Peyer's patch (tissue), 4 donors: ENCODE measurements at regions not wholly inside any gene's neighbourhood (a gene's known extent, or its start where the extent isn't known, plus 50 kb on each side); places are given as distances from the start of the nearest gene placed in this dataset.

ENCODE experiments used
- DNase-seq, 3 donors: peaks; one replicate each; pipeline ENCODE4 v3.0.0-alpha.2; 2017 to 2019
- H3K27ac ChIP-seq, 4 donors: fragments of 200-600 bp; sonication (generic); one replicate each; pipeline ENCODE4 v1.5.1; 2016 to 2019
- H3K27me3 ChIP-seq, 2 donors: fragments of 200-600 bp; sonication (generic); one replicate each; pipeline ENCODE4 v1.5.1; 2019
- H3K36me3 ChIP-seq, 3 donors: fragments of 200-600 bp; sonication (generic); one replicate each; pipeline ENCODE4 v1.5.1; 2016 to 2019
- H3K4me1 ChIP-seq, 4 donors: fragments of 200-600 bp; sonication (generic); one replicate each; pipeline ENCODE4 v1.5.1; 2016 to 2019
- H3K4me3 ChIP-seq, 4 donors: fragments of 200-600 bp; sonication (generic); 1 replicate in 3 of 4; 2 replicates in 1 of 4; pipeline ENCODE4 v1.5.1; 2016 to 2019; ENCODE audit warnings: mild to moderate bottlenecking in 1 of 4
- H3K9me3 ChIP-seq, 4 donors: fragments of 200-600 bp; sonication (generic); one replicate each; pipeline ENCODE4 v1.5.1; 2016 to 2019; ENCODE audit warnings: mild to moderate bottlenecking in 1 of 4
- POLR2A ChIP-seq, 2 donors: fragments of 450-650 bp; IDR thresholded peaks; one replicate each; pipeline ENCODE4 v1.5.1; 2017; ENCODE audit warnings: antibody characterized with exemption in 2 of 2, mild to moderate bottlenecking in 2 of 2, moderate library complexity in 2 of 2
- TF ChIP-seq, protein P1 (sequence below), 6 experiments: fragments of 450-650 bp in 4 of 6; fragments of 200-600 bp in 2 of 6; sonication (generic) in 1 of 6; IDR thresholded peaks; one replicate each; pipeline ENCODE4 v1.5.1; 2017 to 2019; ENCODE audit warnings: antibody characterized with exemption in 6 of 6, mild to moderate bottlenecking in 3 of 6, moderate library complexity in 1 of 6

DNA sequence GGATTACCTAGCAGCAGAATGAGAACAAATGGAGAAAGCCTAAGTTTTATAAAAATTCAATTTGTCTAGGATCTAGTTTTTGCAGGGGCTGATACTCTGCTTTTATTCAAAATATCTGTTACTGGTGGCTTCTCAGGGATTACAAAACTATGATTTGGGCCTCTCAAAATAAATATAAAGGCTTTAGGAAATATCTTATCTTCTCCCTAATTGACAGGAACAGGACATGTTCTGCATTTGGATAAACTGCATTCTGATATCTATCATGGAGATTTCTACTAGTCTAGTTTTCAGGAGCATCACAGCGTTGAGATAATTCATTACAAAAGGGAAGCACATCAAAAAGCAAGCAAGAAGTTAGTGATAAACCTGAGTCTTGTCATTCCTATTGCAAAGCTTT, 127.1 kb upstream of the ITGA1 start:
- Histone ChIP-seq H3K27me3 (no peaks in the 10 kb centered on the region), H3K4me1 (no peaks in the 10 kb centered on the region), H3K36me3 (no peaks in the 10 kb centered on the region), H3K9me3 (no peaks in the 10 kb centered on the region), H3K4me3 (no peak overlapping the region), H3K27ac (no peak overlapping the region)
- TF ChIP-seq POLR2A (IDR thresholded peaks at IDR 0.05), result no peak
- TF ChIP-seq, protein P1, sequence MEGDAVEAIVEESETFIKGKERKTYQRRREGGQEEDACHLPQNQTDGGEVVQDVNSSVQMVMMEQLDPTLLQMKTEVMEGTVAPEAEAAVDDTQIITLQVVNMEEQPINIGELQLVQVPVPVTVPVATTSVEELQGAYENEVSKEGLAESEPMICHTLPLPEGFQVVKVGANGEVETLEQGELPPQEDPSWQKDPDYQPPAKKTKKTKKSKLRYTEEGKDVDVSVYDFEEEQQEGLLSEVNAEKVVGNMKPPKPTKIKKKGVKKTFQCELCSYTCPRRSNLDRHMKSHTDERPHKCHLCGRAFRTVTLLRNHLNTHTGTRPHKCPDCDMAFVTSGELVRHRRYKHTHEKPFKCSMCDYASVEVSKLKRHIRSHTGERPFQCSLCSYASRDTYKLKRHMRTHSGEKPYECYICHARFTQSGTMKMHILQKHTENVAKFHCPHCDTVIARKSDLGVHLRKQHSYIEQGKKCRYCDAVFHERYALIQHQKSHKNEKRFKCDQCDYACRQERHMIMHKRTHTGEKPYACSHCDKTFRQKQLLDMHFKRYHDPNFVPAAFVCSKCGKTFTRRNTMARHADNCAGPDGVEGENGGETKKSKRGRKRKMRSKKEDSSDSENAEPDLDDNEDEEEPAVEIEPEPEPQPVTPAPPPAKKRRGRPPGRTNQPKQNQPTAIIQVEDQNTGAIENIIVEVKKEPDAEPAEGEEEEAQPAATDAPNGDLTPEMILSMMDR (IDR thresholded peaks at IDR 0.05), result no peak
- no peak for DNase-seq

DNA sequence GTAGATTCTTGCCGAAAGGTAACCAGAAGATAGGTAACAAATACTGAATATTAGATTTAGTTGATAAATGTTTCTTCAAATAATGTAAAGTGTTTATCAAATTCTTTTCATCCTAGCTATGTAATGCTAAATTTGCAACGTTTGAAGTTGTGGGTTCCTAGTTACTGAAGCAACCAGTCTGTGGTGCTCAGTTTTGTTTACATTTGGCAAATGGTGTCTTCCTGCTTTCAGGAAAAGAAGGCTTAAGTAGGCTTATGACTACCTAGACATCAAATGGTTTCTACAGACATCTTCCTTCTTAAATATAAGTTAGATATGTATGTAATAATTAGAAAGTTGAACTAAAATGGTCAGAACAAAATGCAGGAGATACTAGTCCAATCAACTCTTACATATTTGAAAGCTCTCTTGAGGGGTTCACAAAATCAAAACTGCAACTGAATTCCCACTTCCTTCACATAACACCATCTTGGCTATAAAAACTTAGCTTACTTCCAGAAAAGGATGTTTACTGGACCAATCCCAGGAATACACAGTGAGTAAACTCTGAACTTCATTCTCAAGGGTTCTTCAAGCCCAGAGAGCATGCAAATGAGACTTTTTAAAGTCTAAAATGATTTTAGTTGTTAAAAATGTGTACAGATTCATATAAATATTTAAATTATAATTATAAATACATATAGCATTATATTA, 125.7 kb upstream of the ITGA1 start:
- no peak for TF ChIP-seq POLR2A (IDR thresholded peaks at IDR 0.05)
- TF ChIP-seq, protein P1 (IDR thresholded peaks at IDR 0.05), result no peak
- H3K36me3 ChIP-seq, result no peaks in the 10 kb centered on the region
- no peaks in the 10 kb centered on the region for H3K4me1 ChIP-seq
- DNase-seq, result no peak
- H3K9me3 ChIP-seq, result no peaks in the 10 kb centered on the region
- no peaks in the 10 kb centered on the region for H3K27me3 ChIP-seq
- H3K4me3 ChIP-seq, result no peak overlapping the region
- no peak overlapping the region for H3K27ac ChIP-seq

DNA sequence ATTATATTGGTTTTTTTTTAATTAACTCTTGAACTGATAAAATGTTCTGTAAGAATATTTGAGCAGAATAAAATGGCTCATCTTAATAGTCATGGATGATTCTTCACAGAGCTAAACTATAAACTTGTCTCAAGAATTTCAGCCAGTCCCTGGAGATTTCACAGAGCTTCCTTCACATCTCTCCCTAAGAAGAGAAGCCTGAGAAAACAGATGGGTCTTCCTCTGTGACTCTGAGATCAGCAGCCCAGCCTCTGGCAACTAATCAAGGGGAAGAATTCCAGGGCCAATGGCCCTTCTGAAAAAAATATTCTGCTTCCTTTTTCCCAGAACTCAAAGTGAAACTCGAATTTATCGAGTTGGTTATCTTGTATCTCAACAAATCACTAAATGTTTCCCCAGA, 122.2 kb upstream of the ITGA1 start:
- TF ChIP-seq, protein P1 (IDR thresholded peaks at IDR 0.05), result no peak
- TF ChIP-seq POLR2A (IDR thresholded peaks at IDR 0.05), result no peak
- Histone ChIP-seq H3K9me3 (no peaks in the 10 kb centered on the region), H3K4me1 (no peaks in the 10 kb centered on the region), H3K27ac (no peak overlapping the region), H3K4me3 (no peak overlapping the region), H3K27me3 (no peaks in the 10 kb centered on the region), H3K36me3 (no peaks in the 10 kb centered on the region)
- no peak for DNase-seq

DNA sequence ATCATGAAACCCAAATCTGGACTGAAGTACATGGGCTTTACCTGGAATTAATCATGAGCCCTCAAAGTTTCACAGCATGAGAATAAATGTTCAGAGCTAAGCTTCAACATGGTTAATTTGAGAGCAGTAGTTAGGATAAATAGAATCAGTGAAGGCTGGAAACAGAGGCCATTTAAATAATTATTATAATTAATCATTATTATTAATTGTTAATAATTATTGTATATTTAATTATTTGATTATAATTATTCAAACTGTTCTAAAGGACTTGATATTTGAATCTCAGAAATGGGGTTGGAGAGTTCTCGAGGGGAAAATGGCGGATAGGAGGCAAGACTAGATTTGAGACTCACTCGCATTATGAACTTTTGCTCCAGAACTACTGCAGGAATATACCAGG, 119.6 kb upstream of the ITGA1 start:
- Histone ChIP-seq H3K4me3 (no peak overlapping the region), H3K36me3 (no peaks in the 10 kb centered on the region), H3K4me1 (no peaks in the 10 kb centered on the region), H3K27me3 (no peaks in the 10 kb centered on the region), H3K27ac (no peak overlapping the region), H3K9me3 (no peaks in the 10 kb centered on the region)
- no peak for DNase-seq
- TF ChIP-seq, protein P1 (IDR thresholded peaks at IDR 0.05), result no peak
- no peak for TF ChIP-seq POLR2A (IDR thresholded peaks at IDR 0.05)

DNA sequence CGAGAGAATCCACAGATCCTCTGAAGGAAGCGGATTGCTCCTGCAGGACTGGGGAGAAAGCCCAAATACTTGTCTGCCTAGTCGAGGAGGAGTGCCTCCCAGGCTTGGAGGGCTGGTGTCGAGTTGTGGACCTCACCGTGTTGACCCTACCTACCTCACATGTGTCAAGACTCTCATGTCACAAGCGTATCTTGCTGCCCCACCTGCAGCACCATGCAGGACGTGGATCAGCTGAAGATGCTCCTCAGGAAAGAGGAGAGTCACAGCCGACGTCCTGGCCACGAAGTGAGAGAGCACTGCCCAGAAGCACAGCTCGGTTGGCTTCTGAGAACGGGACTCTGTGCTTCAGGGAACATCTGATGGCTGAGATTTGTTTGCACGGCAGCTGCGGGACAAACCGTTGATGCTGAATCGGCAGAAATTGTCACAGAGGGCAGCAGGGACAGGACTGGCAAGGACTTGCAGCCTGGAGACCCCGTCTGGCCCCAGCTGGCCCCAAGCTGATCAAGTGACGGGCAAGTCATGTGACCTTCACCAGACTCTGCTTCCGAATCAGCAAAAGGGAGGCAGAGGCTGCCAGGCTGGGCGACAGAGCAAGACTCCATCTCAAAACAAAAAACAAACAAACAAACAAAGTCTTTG, 119.1 kb upstream of the ITGA1 start:
- Histone ChIP-seq H3K27me3 (no peaks in the 10 kb centered on the region), H3K36me3 (no peaks in the 10 kb centered on the region), H3K27ac (no peak overlapping the region), H3K4me3 (no peak overlapping the region), H3K4me1 (no peaks in the 10 kb centered on the region), H3K9me3 (no peaks in the 10 kb centered on the region)
- no peak for DNase-seq
- TF ChIP-seq, protein P1 (IDR thresholded peaks at IDR 0.05), result no peak
- no peak for TF ChIP-seq POLR2A (IDR thresholded peaks at IDR 0.05)
